ENCODE measurements at regions not wholly inside any gene's neighbourhood (a gene's known extent, or its start where the extent isn't known, plus 50 kb on each side); places are given as distances from the start of the nearest gene placed in this dataset.

- no peak for TF ChIP-seq CTCF (IDR thresholded peaks at IDR 0.05)
- TF ChIP-seq POLR2A (IDR thresholded peaks at IDR 0.05) = no peak
Measured at GRCh38 chr18:34978533-34978893, 62.7 kb upstream of the MAPRE2 start.
